ENCODE measurements at regions not wholly inside any gene's neighbourhood (a gene's known extent, or its start where the extent isn't known, plus 50 kb on each side); places are given as distances from the start of the nearest gene placed in this dataset.

GRCh38 chr1:209389258-209389657 lies 194.3 kb upstream of the CAMK1G start:
- DNase-seq (ENCODE audit: low read depth), result peak; percentile 78
- no peak overlapping the region for H3K4me3 ChIP-seq (ENCODE audit: low read depth, low read length)

- no peak overlapping the region for H3K4me3 ChIP-seq (ENCODE audit: low read depth, low read length)
- no peak for DNase-seq (ENCODE audit: low read depth)
Measured at GRCh38 chr1:209389975-209390374, 193.5 kb upstream of the CAMK1G start.

- no peak for DNase-seq (ENCODE audit: low read depth)
- no peak overlapping the region for H3K4me3 ChIP-seq (ENCODE audit: low read depth, low read length)
Measured at GRCh38 chr1:209390764-209391163, 192.8 kb upstream of the CAMK1G start.

- no peak for DNase-seq (ENCODE audit: low read depth)
Measured at GRCh38 chr1:209391792-209392191, 191.7 kb upstream of the CAMK1G start.

GRCh38 chr1:209395169-209395568 lies 188.3 kb upstream of the CAMK1G start:
- DNase-seq (ENCODE audit: low read depth), result no peak
- H3K4me3 ChIP-seq (ENCODE audit: low read depth, low read length), result no peak overlapping the region

More at GRCh38 chr1:209391792-209392191, 191.7 kb upstream of the CAMK1G start:
- H3K4me3 ChIP-seq (ENCODE audit: low read depth, low read length), result no peak overlapping the region

GRCh38 chr1:209397371-209397770 lies 186.1 kb upstream of the CAMK1G start:
- no peak for DNase-seq (ENCODE audit: low read depth)
- H3K4me3 ChIP-seq (ENCODE audit: low read depth, low read length), result no peak overlapping the region

- no peak for DNase-seq (ENCODE audit: low read depth)
- no peak overlapping the region for H3K4me3 ChIP-seq (ENCODE audit: low read depth, low read length)
Measured at GRCh38 chr1:209397910-209398309, 185.6 kb upstream of the CAMK1G start.

GRCh38 chr1:209398313-209398991 lies 185.1 kb upstream of the CAMK1G start:
- peak; percentile 69 for DNase-seq (ENCODE audit: low read depth)
- no peak overlapping the region for H3K4me3 ChIP-seq (ENCODE audit: low read depth, low read length)

- no peak for DNase-seq (ENCODE audit: low read depth)
- no peak overlapping the region for H3K4me3 ChIP-seq (ENCODE audit: low read depth, low read length)
Measured at GRCh38 chr1:209399800-209400199, 183.7 kb upstream of the CAMK1G start.

GRCh38 chr1:209400351-209401220 lies 182.9 kb upstream of the CAMK1G start:
- no peak for DNase-seq (ENCODE audit: low read depth)
- no peak overlapping the region for H3K4me3 ChIP-seq (ENCODE audit: low read depth, low read length)

GRCh38 chr1:209402697-209403096 lies 180.8 kb upstream of the CAMK1G start:
- no peak overlapping the region for H3K4me3 ChIP-seq (ENCODE audit: low read depth, low read length)
- no peak for DNase-seq (ENCODE audit: low read depth)

- H3K4me3 ChIP-seq (ENCODE audit: low read depth, low read length), result no peak overlapping the region
- no peak for DNase-seq (ENCODE audit: low read depth)
Measured at GRCh38 chr1:209403921-209404320, 179.6 kb upstream of the CAMK1G start.

- no peak overlapping the region for H3K4me3 ChIP-seq (ENCODE audit: low read depth, low read length)
- no peak for DNase-seq (ENCODE audit: low read depth)
Measured at GRCh38 chr1:209404577-209404976, 178.9 kb upstream of the CAMK1G start.

GRCh38 chr1:209405183-209405814 lies 178.2 kb upstream of the CAMK1G start:
- DNase-seq (ENCODE audit: low read depth), result peak; percentile 40
- H3K4me3 ChIP-seq (ENCODE audit: low read depth, low read length), result no peak overlapping the region

GRCh38 chr1:209406168-209406567 lies 177.3 kb upstream of the CAMK1G start:
- DNase-seq (ENCODE audit: low read depth), result no peak
- no peak overlapping the region for H3K4me3 ChIP-seq (ENCODE audit: low read depth, low read length)

- H3K4me3 ChIP-seq (ENCODE audit: low read depth, low read length), result no peak overlapping the region
- DNase-seq (ENCODE audit: low read depth), result no peak
Measured at GRCh38 chr1:209406595-209406994, 176.9 kb upstream of the CAMK1G start.

- DNase-seq (ENCODE audit: low read depth), result peak; percentile 77
- no peak overlapping the region for H3K4me3 ChIP-seq (ENCODE audit: low read depth, low read length)
Measured at GRCh38 chr1:209409780-209410179, 173.7 kb upstream of the CAMK1G start.

- DNase-seq (ENCODE audit: low read depth), result no peak
- no peak overlapping the region for H3K4me3 ChIP-seq (ENCODE audit: low read depth, low read length)
Measured at GRCh38 chr1:209411491-209411929, 172.0 kb upstream of the CAMK1G start.

- DNase-seq (ENCODE audit: low read depth), result no peak
- H3K4me3 ChIP-seq (ENCODE audit: low read depth, low read length), result no peak overlapping the region
Measured at GRCh38 chr1:209412036-209412435, 171.5 kb upstream of the CAMK1G start.

GRCh38 chr1:209412566-209412965 lies 170.9 kb upstream of the CAMK1G start:
- no peak overlapping the region for H3K4me3 ChIP-seq (ENCODE audit: low read depth, low read length)
- no peak for DNase-seq (ENCODE audit: low read depth)
